ENCODE measurements at regions not wholly inside any gene's neighbourhood (a gene's known extent, or its start where the extent isn't known, plus 50 kb on each side); places are given as distances from the start of the nearest gene placed in this dataset.

DNA sequence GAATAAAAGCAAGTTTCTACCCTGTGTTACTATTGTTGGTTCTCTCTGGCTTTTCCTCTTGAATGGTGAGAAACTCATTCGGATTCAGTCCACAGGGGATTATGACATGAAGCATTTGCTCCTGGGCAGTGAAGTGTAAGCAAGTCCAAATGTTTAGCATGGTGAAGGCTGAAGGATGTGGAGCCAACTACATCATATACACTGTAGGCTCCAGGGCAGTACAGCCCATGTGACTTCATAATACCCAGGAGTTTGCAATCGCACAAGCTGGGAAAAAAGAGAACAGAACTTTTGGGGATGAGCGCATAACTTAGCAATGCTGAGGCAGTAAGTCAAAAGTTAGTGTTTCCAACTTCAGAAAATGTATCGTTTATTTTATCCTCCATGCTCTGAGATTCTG is 695.7 kb upstream of the POU3F3 start:
- no peaks in the 10 kb centered on the region for H3K27me3 Mint-ChIP-seq
- POLR2A ChIA-PET = no interaction called here
- ATAC-seq (ENCODE audit: low read depth) (no peak), DNase-seq (no peak)
- no peaks in the 10 kb centered on the region for H3K4me1 Mint-ChIP-seq
- CTCF ChIA-PET = no interaction called here
- no peak overlapping the region for H3K4me3 Mint-ChIP-seq
- no peaks in the 10 kb centered on the region for H3K9me3 Mint-ChIP-seq
- H3K36me3 Mint-ChIP-seq (ENCODE audit: low read depth) = no peaks in the 10 kb centered on the region
- intact Hi-C loops (cut with micrococcal nuclease) = no loop called here
- H3K27ac Mint-ChIP-seq = no peak overlapping the region
- TF ChIP-seq CTCF (IDR thresholded peaks at IDR 0.05) = no peak

DNA sequence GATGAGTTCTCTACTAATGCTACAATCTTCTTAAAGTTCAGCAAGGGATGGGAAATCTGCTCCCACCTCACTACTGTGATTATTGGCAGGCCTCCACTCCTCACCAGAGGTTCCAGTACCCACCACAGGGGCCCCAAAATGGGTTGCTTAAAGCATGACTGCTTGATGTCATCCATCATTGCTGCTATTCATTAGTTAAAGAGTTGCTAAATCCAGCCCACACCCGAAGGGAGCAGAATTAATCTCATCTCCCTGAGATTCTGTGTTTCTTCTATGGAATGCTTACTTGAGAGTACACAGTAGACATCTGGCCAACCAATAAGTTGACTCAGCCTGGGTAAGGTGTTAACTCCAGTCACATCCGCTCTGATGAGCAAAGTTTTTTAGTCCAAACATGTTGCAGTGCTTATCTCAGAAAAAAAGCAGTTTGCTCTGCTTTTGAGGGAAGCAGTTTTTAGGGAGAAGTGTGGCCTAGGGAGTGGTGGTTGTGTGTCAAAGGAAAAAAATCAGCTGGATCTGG is 690.2 kb upstream of the POU3F3 start:
- Mint-ChIP-seq H3K36me3 (ENCODE audit: low read depth) (no peaks in the 10 kb centered on the region), H3K4me3 (no peak overlapping the region), H3K9me3 (no peaks in the 10 kb centered on the region), H3K27me3 (no peaks in the 10 kb centered on the region), H3K27ac (no peak overlapping the region), H3K4me1 (no peaks in the 10 kb centered on the region)
- TF ChIP-seq CTCF (IDR thresholded peaks at IDR 0.05) = no peak
- ChIA-PET CTCF (no interaction called here), POLR2A (no interaction called here)
- intact Hi-C loops (cut with micrococcal nuclease) = no loop called here
- ATAC-seq (ENCODE audit: low read depth) (no peak), DNase-seq (no peak)

GRCh38 chr2:104164721-104165252 is 689.1 kb upstream of the POU3F3 start:
- no peak for ATAC-seq (ENCODE audit: low read depth)

GRCh38 chr2:104177179-104177578 is 676.7 kb upstream of the POU3F3 start:
- H3K36me3 Mint-ChIP-seq (ENCODE audit: low read depth) = no peaks in the 10 kb centered on the region
- H3K4me1 Mint-ChIP-seq = no peaks in the 10 kb centered on the region
- no peak overlapping the region for H3K4me3 Mint-ChIP-seq
- POLR2A ChIA-PET = no interaction called here
- no peaks in the 10 kb centered on the region for H3K27me3 Mint-ChIP-seq
- peaks cover 15% of the 10 kb centered on the region for H3K9me3 Mint-ChIP-seq
- ATAC-seq (ENCODE audit: low read depth) = no peak
- H3K27ac Mint-ChIP-seq = no peak overlapping the region
- no peak for TF ChIP-seq CTCF (IDR thresholded peaks at IDR 0.05)
- no peak for DNase-seq
- CTCF ChIA-PET = no interaction called here
- intact Hi-C loops (cut with micrococcal nuclease) = no loop called here

More at GRCh38 chr2:104164721-104165252, 689.1 kb upstream of the POU3F3 start:
- H3K36me3 Mint-ChIP-seq (ENCODE audit: low read depth) = no peaks in the 10 kb centered on the region
- CTCF ChIA-PET = no interaction called here
- H3K27ac Mint-ChIP-seq = no peak overlapping the region
- H3K27me3 Mint-ChIP-seq = no peaks in the 10 kb centered on the region
- POLR2A ChIA-PET = no interaction called here
- intact Hi-C loops (cut with micrococcal nuclease) = no loop called here
- H3K9me3 Mint-ChIP-seq = no peaks in the 10 kb centered on the region
- no peak for TF ChIP-seq CTCF (IDR thresholded peaks at IDR 0.05)
- no peak overlapping the region for H3K4me3 Mint-ChIP-seq
- no peak for DNase-seq
- no peaks in the 10 kb centered on the region for H3K4me1 Mint-ChIP-seq

DNA sequence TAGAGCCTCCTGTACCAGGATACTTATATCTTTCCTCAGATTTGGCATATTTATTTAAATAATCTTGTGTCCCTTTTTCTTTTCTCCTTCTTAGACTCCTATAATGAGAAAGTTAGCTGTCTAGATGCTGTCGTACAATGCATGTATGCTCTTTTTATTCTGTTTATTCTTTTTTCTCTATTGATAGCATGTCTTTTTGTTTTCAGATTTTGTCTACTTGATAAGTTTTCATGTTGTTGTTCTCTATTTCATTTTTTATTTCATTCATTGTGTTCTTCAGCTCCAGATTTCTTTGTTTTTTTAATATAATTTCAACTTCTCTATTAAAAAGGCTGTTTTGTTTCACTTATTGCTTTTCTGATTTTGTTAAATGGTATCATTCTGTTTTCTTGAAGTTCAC is 674.3 kb upstream of the POU3F3 start:
- intact Hi-C loops (cut with micrococcal nuclease) = no loop called here
- no peak for ATAC-seq (ENCODE audit: low read depth)
- no peak for TF ChIP-seq CTCF (IDR thresholded peaks at IDR 0.05)
- Mint-ChIP-seq H3K36me3 (ENCODE audit: low read depth) (no peaks in the 10 kb centered on the region), H3K27me3 (no peaks in the 10 kb centered on the region), H3K4me3 (no peak overlapping the region), H3K27ac (no peak overlapping the region), H3K9me3 (peaks cover 19% of the 10 kb centered on the region), H3K4me1 (no peaks in the 10 kb centered on the region)
- CTCF ChIA-PET = no interaction called here
- POLR2A ChIA-PET = no interaction called here
- DNase-seq = no peak
